Endothelial cell of umbilical vein (primary cell): ENCODE measurements at regions not wholly inside any gene's neighbourhood (a gene's known extent, or its start where the extent isn't known, plus 50 kb on each side); places are given as distances from the start of the nearest gene placed in this dataset.

Experiments
- BruUV-seq: library from RNA; stranded (reverse); fragments of 400-500 nt; replicated peaks from 2 replicates; lab custom pipeline; 2021; lab: Mats Ljungman, UMichigan
- CTCF ChIA-PET: fragments of 300-600, 350-600 bp; sonication (Branson Sonifier 250); formaldehyde crosslinking; loops from one replicate; lab custom pipeline; 2021; ENCODE audit warnings: antibody characterized with exemption, inconsistent platforms; lab: Charles Lee
- POLR2A ChIA-PET: fragments of 300-600, 350-600 bp; sonication (Branson Sonifier 250); formaldehyde crosslinking; loops from one replicate; lab custom pipeline; 2021; ENCODE audit warnings: antibody characterized with exemption, inconsistent platforms; lab: Charles Lee
- DNase-seq: peaks from one replicate; pipeline ENCODE4 v3.0.0-alpha.2; 2011; ENCODE audit warnings: low read depth, low spot score
- FAIRE-seq: peaks from 2 replicates; lab custom pipeline; 2011; peaks lifted over from hg19 to GRCh38; lab: Jason Lieb, UNC
- H2AFZ ChIP-seq: 2 replicates; pipeline ENCODE4 v1.6.0; 2012; ENCODE audit warnings: low read depth, low read length, control low read depth, inconsistent platforms
- H3K27ac ChIP-seq: 2 replicates; pipeline ENCODE4 v1.5.1; 2011; ENCODE audit warnings: low read depth, mild to moderate bottlenecking, control low read depth, low read length, moderate library complexity; ENCODE audit not compliant: insufficient read depth
- H3K27me3 ChIP-seq, 2 experiments: 2 replicates each; pipeline versions ENCODE4 v1.6.0 to v1.6.1; 2011; ENCODE audit warnings: low read length in 2 of 2, mixed read lengths in 1 of 2; ENCODE audit not compliant: control insufficient read depth in 2 of 2, insufficient read depth in 2 of 2
- H3K36me3 ChIP-seq, 2 experiments: 2 replicates in 1 of 2; 3 replicates in 1 of 2; pipeline ENCODE4 v1.5.1; 2011; ENCODE audit warnings: low read length in 2 of 2, mild to moderate bottlenecking in 1 of 2, moderate library complexity in 1 of 2; ENCODE audit not compliant: control insufficient read depth in 2 of 2, insufficient read depth in 2 of 2; ENCODE audit errors: extremely low read depth in 1 of 2
- H3K4me1 ChIP-seq: 3 replicates; pipeline ENCODE4 v1.5.1; 2011; ENCODE audit warnings: mild to moderate bottlenecking, low read length; ENCODE audit not compliant: control insufficient read depth, insufficient read depth; ENCODE audit errors: extremely low read depth
- H3K4me2 ChIP-seq: 2 replicates; pipeline ENCODE4 v1.6.1; 2011; ENCODE audit warnings: low read length, control low read depth, mixed read lengths; ENCODE audit not compliant: insufficient read depth
- H3K4me3 ChIP-seq, 3 experiments: fragments of 200-600 bp in 1 of 3; sonication (generic), shearing (Covaris generic) in 1 of 3; replicated peaks in 1 of 3; 2 replicates each; pipeline ENCODE4 v1.5.1; 2011 to 2016; ENCODE audit warnings: control low read depth in 3 of 3, low read length in 3 of 3, mild to moderate bottlenecking in 2 of 3, inconsistent platforms in 1 of 3, low read depth in 1 of 3, moderate library complexity in 1 of 3; ENCODE audit not compliant: insufficient read depth in 1 of 3
- H3K79me2 ChIP-seq: 2 replicates; pipeline ENCODE4 v1.6.0; 2012; ENCODE audit warnings: low read length, inconsistent platforms; ENCODE audit not compliant: control insufficient read depth, insufficient read depth
- H3K9ac ChIP-seq: replicated peaks from 2 replicates; pipeline ENCODE3; 2011; ENCODE audit warnings: low read length, control low read depth; ENCODE audit not compliant: insufficient read depth; ENCODE audit errors: extremely low read depth
- H3K9me1 ChIP-seq: replicated peaks from 3 replicates; pipeline ENCODE4 v1.6.0; 2011; ENCODE audit warnings: mild to moderate bottlenecking, low read length; ENCODE audit not compliant: control insufficient read depth, insufficient read depth; ENCODE audit errors: extremely low read depth
- H3K9me3 ChIP-seq: replicated peaks from 2 replicates; pipeline ENCODE4 v1.5.1; 2012; ENCODE audit warnings: low read length, inconsistent platforms; ENCODE audit not compliant: control insufficient read depth, insufficient read depth
- H4K20me1 ChIP-seq: replicated peaks from 2 replicates; pipeline ENCODE3; 2011; ENCODE audit warnings: mild to moderate bottlenecking, low read length; ENCODE audit not compliant: control insufficient read depth, insufficient read depth; ENCODE audit errors: extremely low read depth
- EZH2 ChIP-seq: IDR thresholded peaks from 2 replicates; pipeline ENCODE4 v1.6.1; 2012; ENCODE audit warnings: borderline replicate concordance, low read depth, mild to moderate bottlenecking, moderate library complexity, low read length, inconsistent platforms; ENCODE audit not compliant: severe bottlenecking
- FOS ChIP-seq: IDR thresholded peaks from 2 replicates; pipeline ENCODE4 v1.6.1; 2011; ENCODE audit warnings: mild to moderate bottlenecking, low read length, moderate library complexity, borderline replicate concordance; ENCODE audit not compliant: insufficient read depth
- GATA2 ChIP-seq: IDR thresholded peaks from 2 replicates; pipeline ENCODE4 v1.7.0; 2011; ENCODE audit warnings: low read depth, mild to moderate bottlenecking, moderate library complexity, mixed read lengths, low read length; ENCODE audit not compliant: insufficient read length, insufficient read depth
- JUN ChIP-seq: IDR thresholded peaks from 2 replicates; pipeline ENCODE4 v1.6.1; 2011; ENCODE audit warnings: borderline replicate concordance, low read depth; ENCODE audit not compliant: insufficient read length, insufficient read depth
- MYC ChIP-seq: IDR thresholded peaks from one replicate; pipeline ENCODE4 v1.6.1; 2011; ENCODE audit warnings: mild to moderate bottlenecking, low read depth, low read length
- POLR2A ChIP-seq: IDR thresholded peaks from 2 replicates; pipeline ENCODE4 v1.6.1; 2012; ENCODE audit warnings: low read depth, mild to moderate bottlenecking, control low read depth, low read length
- POLR2AphosphoS5 ChIP-seq: IDR thresholded peaks from 2 replicates; pipeline ENCODE4 v1.6.1; 2012; ENCODE audit warnings: low read depth, mild to moderate bottlenecking, control low read depth, low read length, moderate library complexity; ENCODE audit not compliant: insufficient read depth
- dilution Hi-C: fragments of 300-500 bp; cut with MboI; formaldehyde crosslinking; loops from one replicate; pipeline ENCODE4 v1.15.0; 2019; ENCODE audit warnings: low sequenced_read_pairs; ENCODE audit not compliant: extremely low pct_ligation_motif_present
- intact Hi-C: fragments of 100-400 bp; cut with micrococcal nuclease; formaldehyde crosslinking; loops from one replicate; pipeline ENCODE4 v1.10.0; 2022
- TF ChIP-seq, protein P1 (sequence below): IDR thresholded peaks from 2 replicates; pipeline ENCODE4 v1.6.1; 2011; ENCODE audit not compliant: insufficient read depth, insufficient read length
- TF ChIP-seq, protein P2 (sequence below), 2 donors: IDR thresholded peaks; 1 replicate in 1 of 2; 2 replicates in 1 of 2; pipeline ENCODE4 v1.5.1; 2011; ENCODE audit warnings: low read length in 2 of 2, mild to moderate bottlenecking in 2 of 2, moderate library complexity in 2 of 2, control low read depth in 1 of 2, inconsistent platforms in 1 of 2, low read depth in 1 of 2; ENCODE audit not compliant: insufficient read depth in 1 of 2; ENCODE audit errors: extremely low read depth in 1 of 2

DNA sequence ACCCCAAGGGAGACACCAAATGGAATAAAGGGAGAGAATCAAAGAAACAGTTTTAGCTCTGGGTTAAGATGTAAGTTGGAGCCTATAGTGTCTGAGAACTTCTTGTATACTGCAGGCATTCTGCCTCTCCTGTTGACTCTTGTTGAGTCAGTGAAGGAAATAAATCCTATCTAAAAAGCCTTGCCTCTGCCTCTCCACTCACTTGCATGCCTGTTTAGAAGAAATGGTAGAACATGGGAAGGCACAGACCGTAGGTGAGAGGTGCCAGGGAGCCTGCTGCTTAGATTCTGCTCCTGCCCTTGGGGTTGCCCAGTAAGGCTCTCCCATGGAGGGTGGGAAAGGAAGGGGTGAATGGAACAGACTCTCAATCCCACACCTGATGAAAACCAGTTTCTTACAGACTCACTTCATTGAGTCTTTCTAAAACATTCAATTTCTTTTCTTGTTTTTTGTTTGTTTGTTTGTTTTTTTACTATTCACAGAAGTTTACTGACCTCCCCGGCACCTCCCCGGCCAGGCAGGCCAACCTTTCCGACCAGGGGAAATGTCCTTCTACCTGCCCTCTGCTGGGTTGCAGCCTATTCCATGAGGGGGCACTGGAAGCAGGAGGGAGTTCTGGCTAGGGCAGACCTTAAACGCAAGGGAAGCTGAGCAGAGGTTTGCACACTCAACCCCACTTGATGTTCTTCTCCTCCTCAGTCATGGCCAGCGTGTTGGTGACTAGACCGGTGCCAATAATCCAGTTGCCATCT lies 211.7 kb upstream of the WSB1 start:
- FAIRE-seq = no peak
- DNase-seq = no peak
- TF ChIP-seq, protein P1, sequence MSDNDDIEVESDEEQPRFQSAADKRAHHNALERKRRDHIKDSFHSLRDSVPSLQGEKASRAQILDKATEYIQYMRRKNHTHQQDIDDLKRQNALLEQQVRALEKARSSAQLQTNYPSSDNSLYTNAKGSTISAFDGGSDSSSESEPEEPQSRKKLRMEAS = no peak
- TF ChIP-seq POLR2A (no peak), JUN (no peak), EZH2 (no peak), GATA2 (no peak), MYC (no peak), POLR2AphosphoS5 (no peak), FOS (no peak)
- TF ChIP-seq, protein P2, sequence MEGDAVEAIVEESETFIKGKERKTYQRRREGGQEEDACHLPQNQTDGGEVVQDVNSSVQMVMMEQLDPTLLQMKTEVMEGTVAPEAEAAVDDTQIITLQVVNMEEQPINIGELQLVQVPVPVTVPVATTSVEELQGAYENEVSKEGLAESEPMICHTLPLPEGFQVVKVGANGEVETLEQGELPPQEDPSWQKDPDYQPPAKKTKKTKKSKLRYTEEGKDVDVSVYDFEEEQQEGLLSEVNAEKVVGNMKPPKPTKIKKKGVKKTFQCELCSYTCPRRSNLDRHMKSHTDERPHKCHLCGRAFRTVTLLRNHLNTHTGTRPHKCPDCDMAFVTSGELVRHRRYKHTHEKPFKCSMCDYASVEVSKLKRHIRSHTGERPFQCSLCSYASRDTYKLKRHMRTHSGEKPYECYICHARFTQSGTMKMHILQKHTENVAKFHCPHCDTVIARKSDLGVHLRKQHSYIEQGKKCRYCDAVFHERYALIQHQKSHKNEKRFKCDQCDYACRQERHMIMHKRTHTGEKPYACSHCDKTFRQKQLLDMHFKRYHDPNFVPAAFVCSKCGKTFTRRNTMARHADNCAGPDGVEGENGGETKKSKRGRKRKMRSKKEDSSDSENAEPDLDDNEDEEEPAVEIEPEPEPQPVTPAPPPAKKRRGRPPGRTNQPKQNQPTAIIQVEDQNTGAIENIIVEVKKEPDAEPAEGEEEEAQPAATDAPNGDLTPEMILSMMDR (IDR thresholded peaks at IDR 0.05; ENCODE audit: extremely low read depth in 1 of 2, insufficient read depth in 1 of 2, low read depth in 1 of 2, low read length in 2 of 2) = no peak
- Histone ChIP-seq H3K9me1 (no peaks in the 10 kb centered on the region), H3K36me3 (no peaks in the 10 kb centered on the region), H4K20me1 (no peaks in the 10 kb centered on the region), H3K4me1 (no peaks in the 10 kb centered on the region), H3K9me3 (peaks cover 1% of the 10 kb centered on the region), H3K27ac (no peak overlapping the region), H3K79me2 (no peaks in the 10 kb centered on the region), H3K4me3 (no peak overlapping the region), H3K4me2 (no peak overlapping the region), H3K27me3 (no peaks in the 10 kb centered on the region), H3K9ac (no peak overlapping the region), H2AFZ (no peak overlapping the region)
- POLR2A ChIA-PET = no interaction called here
- dilution Hi-C loops = no loop called here
- intact Hi-C loops = no loop called here
- CTCF ChIA-PET = no interaction called here
- BruUV-seq = no TSS peak
